Osteoblast (primary cell): ENCODE measurements at regions not wholly inside any gene's neighbourhood (a gene's known extent, or its start where the extent isn't known, plus 50 kb on each side); places are given as distances from the start of the nearest gene placed in this dataset.

ENCODE experiments used
- DNase-seq: peaks from one replicate; pipeline ENCODE4 v3.0.0; 2011; ENCODE audit warnings: low spot score, mixed read lengths; ENCODE audit not compliant: insufficient read length; ENCODE audit errors: missing footprints
- H2AFZ ChIP-seq: 2 replicates; pipeline ENCODE4 v1.6.0; 2011; ENCODE audit warnings: mild to moderate bottlenecking, low read length
- H3K27ac ChIP-seq: 2 replicates; pipeline ENCODE4 v1.5.1; 2011; ENCODE audit warnings: mild to moderate bottlenecking, low read depth, low read length, moderate library complexity
- H3K27me3 ChIP-seq: 2 replicates; pipeline ENCODE4 v1.6.0; 2012; ENCODE audit warnings: mild to moderate bottlenecking, control low read depth, inconsistent platforms, low read length, moderate library complexity; ENCODE audit not compliant: insufficient read depth
- H3K36me3 ChIP-seq: 2 replicates; pipeline ENCODE4 v1.5.1; 2011; ENCODE audit warnings: mild to moderate bottlenecking, low read length, control low read depth, moderate library complexity; ENCODE audit not compliant: insufficient read depth
- H3K4me1 ChIP-seq: 2 replicates; pipeline ENCODE4 v1.5.1; 2011; ENCODE audit warnings: mild to moderate bottlenecking, low read length, control low read depth, moderate library complexity; ENCODE audit not compliant: insufficient read depth
- H3K4me2 ChIP-seq: 2 replicates; pipeline ENCODE4 v1.6.0; 2011; ENCODE audit warnings: mild to moderate bottlenecking, low read length; ENCODE audit not compliant: insufficient read depth
- H3K4me3 ChIP-seq: fragments of 200-600 bp; sonication (generic); 3 replicates; pipeline ENCODE4 v1.5.1; 2012; ENCODE audit warnings: mild to moderate bottlenecking, low read length, inconsistent platforms; ENCODE audit not compliant: insufficient read depth
- H3K79me2 ChIP-seq: 2 replicates; pipeline ENCODE4 v1.6.0; 2012; ENCODE audit warnings: mild to moderate bottlenecking, low read length, control low read depth, inconsistent platforms; ENCODE audit not compliant: insufficient read depth
- H3K9me3 ChIP-seq: 2 replicates; pipeline ENCODE4 v1.5.1; 2011; ENCODE audit warnings: low read depth, low read length, control low read depth
- H4K20me1 ChIP-seq: 2 replicates; pipeline ENCODE4 v1.6.0; 2012; ENCODE audit warnings: mild to moderate bottlenecking, low read length, control low read depth; ENCODE audit not compliant: insufficient read depth
- TF ChIP-seq, protein P1 (sequence below): IDR thresholded peaks from 2 replicates; pipeline ENCODE4 v1.5.1; 2011; ENCODE audit warnings: mild to moderate bottlenecking, low read depth, low read length, moderate library complexity; ENCODE audit errors: extremely low read depth

DNA sequence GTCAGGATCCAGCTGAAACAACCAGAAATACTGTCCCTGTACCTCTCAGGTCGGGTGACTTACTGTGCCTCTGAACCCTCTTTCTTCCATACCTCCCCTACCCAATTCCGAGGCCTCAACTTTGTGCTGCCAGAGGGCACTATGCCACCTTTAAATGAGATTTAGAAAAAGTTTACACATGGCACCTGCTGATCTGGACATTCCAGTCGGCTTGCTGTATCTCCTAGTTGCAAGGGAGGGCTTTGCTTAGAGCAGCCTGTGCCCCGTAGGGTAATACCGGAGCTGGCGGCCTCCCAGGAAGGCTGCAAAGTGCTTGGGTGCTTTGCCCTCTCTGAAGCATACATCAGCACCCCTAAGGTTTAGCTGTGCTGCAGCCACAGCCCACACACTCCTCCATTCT is 306.0 kb upstream of the RBFOX1 start:
- no peak overlapping the region for H3K4me2 ChIP-seq
- no peak overlapping the region for H3K4me3 ChIP-seq
- no peak overlapping the region for H3K27ac ChIP-seq
- no peaks in the 10 kb centered on the region for H3K27me3 ChIP-seq
- H3K9me3 ChIP-seq: no peaks in the 10 kb centered on the region
- H4K20me1 ChIP-seq: no peaks in the 10 kb centered on the region
- H2AFZ ChIP-seq: no peak overlapping the region
- H3K36me3 ChIP-seq: no peaks in the 10 kb centered on the region
- no peak for DNase-seq
- TF ChIP-seq, protein P1, sequence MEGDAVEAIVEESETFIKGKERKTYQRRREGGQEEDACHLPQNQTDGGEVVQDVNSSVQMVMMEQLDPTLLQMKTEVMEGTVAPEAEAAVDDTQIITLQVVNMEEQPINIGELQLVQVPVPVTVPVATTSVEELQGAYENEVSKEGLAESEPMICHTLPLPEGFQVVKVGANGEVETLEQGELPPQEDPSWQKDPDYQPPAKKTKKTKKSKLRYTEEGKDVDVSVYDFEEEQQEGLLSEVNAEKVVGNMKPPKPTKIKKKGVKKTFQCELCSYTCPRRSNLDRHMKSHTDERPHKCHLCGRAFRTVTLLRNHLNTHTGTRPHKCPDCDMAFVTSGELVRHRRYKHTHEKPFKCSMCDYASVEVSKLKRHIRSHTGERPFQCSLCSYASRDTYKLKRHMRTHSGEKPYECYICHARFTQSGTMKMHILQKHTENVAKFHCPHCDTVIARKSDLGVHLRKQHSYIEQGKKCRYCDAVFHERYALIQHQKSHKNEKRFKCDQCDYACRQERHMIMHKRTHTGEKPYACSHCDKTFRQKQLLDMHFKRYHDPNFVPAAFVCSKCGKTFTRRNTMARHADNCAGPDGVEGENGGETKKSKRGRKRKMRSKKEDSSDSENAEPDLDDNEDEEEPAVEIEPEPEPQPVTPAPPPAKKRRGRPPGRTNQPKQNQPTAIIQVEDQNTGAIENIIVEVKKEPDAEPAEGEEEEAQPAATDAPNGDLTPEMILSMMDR: no peak
- H3K79me2 ChIP-seq: no peaks in the 10 kb centered on the region
- H3K4me1 ChIP-seq: no peaks in the 10 kb centered on the region

DNA sequence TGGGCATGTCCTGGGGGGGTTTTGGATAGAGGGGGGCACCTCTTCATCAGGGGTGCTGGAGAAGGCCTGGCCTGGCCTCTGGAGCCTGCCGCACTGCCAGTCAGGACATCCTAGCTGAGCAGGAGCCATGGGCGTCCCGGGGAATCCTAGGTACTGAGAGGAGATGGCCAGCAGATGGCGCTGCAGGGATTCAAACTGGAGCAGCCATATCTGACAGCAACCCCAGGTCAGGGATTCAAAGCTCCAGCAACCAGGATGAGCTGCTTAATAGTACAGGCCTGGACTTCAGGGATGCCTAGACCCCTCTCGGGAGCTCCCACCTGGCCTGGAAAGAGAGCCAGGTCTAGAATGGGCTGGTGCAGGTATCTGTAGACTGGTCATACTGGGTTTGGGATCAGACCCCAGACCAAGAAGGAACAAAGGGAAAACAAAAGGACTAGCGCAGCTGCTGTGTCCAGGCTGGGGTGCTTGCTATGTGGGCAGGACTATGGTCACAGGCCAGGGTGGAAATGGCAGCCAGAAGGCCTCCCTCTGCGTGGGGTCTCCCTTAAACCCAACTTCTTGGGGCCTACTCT is 306.9 kb upstream of the RBFOX1 start:
- Histone ChIP-seq H3K27ac (no peak overlapping the region), H4K20me1 (no peaks in the 10 kb centered on the region), H3K79me2 (no peaks in the 10 kb centered on the region), H3K4me3 (no peak overlapping the region), H3K9me3 (no peaks in the 10 kb centered on the region), H3K4me2 (no peak overlapping the region), H2AFZ (no peak overlapping the region), H3K36me3 (no peaks in the 10 kb centered on the region), H3K4me1 (no peaks in the 10 kb centered on the region), H3K27me3 (no peaks in the 10 kb centered on the region)
- no peak for DNase-seq
- TF ChIP-seq, protein P1: no peak

DNA sequence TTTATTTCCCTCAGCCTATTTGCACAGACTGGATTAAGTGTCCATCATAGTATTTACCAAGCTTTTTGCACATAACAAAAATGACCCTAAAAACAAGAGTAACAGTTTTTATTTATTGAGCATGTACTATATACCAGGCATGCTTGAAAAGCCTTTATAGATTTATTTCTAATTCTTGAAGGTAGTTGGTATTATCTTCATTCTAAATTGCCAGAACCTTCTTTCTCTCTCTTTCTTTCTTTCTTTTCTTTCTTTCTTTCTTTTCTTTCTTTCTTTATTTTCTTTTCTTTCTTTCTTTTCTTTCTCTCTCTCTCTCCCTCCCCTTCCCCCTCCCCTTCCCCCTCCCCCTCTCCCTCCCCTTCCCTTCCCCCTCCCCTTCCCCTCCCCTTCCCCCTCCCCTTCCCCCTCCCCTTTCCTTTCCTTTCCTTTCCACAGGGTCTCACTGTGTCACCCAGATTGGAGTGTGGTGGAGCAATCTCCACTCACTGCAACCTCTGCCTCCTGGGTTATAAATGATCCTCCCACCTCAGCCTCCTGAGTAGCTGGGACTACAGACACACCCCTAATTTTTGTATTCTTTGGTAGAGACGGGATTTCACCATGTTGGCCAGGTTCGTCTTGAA is 310.9 kb upstream of the RBFOX1 start:
- H3K9me3 ChIP-seq: no peaks in the 10 kb centered on the region
- H3K4me3 ChIP-seq: no peak overlapping the region
- no peaks in the 10 kb centered on the region for H3K79me2 ChIP-seq
- H3K4me1 ChIP-seq: no peaks in the 10 kb centered on the region
- TF ChIP-seq, protein P1: no peak
- no peak overlapping the region for H3K27ac ChIP-seq
- no peaks in the 10 kb centered on the region for H3K36me3 ChIP-seq
- H3K4me2 ChIP-seq: no peak overlapping the region
- DNase-seq: no peak
- H2AFZ ChIP-seq: no peak overlapping the region
- no peaks in the 10 kb centered on the region for H4K20me1 ChIP-seq
- H3K27me3 ChIP-seq: no peaks in the 10 kb centered on the region

DNA sequence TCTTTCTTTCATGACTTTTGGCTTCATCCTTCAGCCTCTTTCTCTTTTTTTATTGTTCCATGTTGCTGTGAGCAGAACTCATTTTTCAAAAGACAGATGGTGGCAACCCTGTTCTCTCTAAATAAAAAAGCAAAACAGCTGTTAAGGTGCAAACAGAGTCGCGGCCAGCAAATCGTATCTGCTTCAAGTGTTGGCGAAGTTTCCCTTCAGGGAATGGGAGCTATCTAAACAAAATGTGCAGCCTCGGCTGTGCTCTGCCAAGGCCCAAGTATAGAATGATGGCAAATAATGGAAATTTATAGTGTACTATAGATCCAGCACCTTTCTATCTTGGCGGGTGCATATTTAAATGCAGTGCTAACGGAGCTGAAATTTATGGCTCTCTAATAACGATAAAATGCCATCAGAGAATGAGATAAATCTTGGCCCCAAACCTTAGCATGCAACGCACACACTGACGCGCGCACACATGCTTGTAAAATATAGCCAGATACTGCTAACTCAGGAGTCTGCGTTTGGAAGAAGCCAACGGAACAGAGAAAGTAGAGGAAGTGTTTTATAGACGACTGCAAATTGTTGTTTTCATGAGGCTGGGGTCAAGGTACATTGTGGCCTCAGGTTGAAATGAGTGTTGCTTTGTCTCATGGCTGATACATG is 315.5 kb upstream of the RBFOX1 start:
- Histone ChIP-seq H3K4me2 (no peak overlapping the region), H3K27me3 (no peaks in the 10 kb centered on the region), H2AFZ (no peak overlapping the region), H3K36me3 (no peaks in the 10 kb centered on the region), H3K79me2 (no peaks in the 10 kb centered on the region), H4K20me1 (no peaks in the 10 kb centered on the region), H3K9me3 (no peaks in the 10 kb centered on the region), H3K4me1 (no peaks in the 10 kb centered on the region), H3K27ac (no peak overlapping the region), H3K4me3 (no peak overlapping the region)
- DNase-seq: no peak
- TF ChIP-seq, protein P1: no peak
